NB4 (cell line): ENCODE measurements at regions not wholly inside any gene's neighbourhood (a gene's known extent, or its start where the extent isn't known, plus 50 kb on each side); places are given as distances from the start of the nearest gene placed in this dataset.

Experiments
- DNase-seq: peaks from one replicate; pipeline ENCODE4 v3.0.0; 2010; ENCODE audit warnings: low read depth
- H3K4me3 ChIP-seq: one replicate; pipeline ENCODE4 v1.5.1; 2011; ENCODE audit warnings: mild to moderate bottlenecking, low read depth, low read length, moderate library complexity
- MAX ChIP-seq: IDR thresholded peaks from 2 replicates; pipeline ENCODE4 v1.6.1; 2011; ENCODE audit warnings: low read depth, low read length
- MYC ChIP-seq: IDR thresholded peaks from 2 replicates; pipeline ENCODE4 v1.6.1; 2011; ENCODE audit warnings: low read depth, low read length
- POLR2A ChIP-seq: IDR thresholded peaks from 2 replicates; pipeline ENCODE4 v1.6.1; 2011; ENCODE audit warnings: mild to moderate bottlenecking; ENCODE audit not compliant: insufficient read length; ENCODE audit errors: extremely low read depth
- TF ChIP-seq, protein P1 (sequence below): IDR thresholded peaks from one replicate; pipeline ENCODE4 v1.5.1; 2012; ENCODE audit warnings: low read depth, low read length

- DNase-seq: no peak
- TF ChIP-seq, protein P1, sequence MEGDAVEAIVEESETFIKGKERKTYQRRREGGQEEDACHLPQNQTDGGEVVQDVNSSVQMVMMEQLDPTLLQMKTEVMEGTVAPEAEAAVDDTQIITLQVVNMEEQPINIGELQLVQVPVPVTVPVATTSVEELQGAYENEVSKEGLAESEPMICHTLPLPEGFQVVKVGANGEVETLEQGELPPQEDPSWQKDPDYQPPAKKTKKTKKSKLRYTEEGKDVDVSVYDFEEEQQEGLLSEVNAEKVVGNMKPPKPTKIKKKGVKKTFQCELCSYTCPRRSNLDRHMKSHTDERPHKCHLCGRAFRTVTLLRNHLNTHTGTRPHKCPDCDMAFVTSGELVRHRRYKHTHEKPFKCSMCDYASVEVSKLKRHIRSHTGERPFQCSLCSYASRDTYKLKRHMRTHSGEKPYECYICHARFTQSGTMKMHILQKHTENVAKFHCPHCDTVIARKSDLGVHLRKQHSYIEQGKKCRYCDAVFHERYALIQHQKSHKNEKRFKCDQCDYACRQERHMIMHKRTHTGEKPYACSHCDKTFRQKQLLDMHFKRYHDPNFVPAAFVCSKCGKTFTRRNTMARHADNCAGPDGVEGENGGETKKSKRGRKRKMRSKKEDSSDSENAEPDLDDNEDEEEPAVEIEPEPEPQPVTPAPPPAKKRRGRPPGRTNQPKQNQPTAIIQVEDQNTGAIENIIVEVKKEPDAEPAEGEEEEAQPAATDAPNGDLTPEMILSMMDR: no peak
- TF ChIP-seq POLR2A: no peak
- H3K4me3 ChIP-seq: no peak overlapping the region
Measured at GRCh38 chr10:9615189-9615588, 1402.5 kb upstream of the CELF2 start.

DNA sequence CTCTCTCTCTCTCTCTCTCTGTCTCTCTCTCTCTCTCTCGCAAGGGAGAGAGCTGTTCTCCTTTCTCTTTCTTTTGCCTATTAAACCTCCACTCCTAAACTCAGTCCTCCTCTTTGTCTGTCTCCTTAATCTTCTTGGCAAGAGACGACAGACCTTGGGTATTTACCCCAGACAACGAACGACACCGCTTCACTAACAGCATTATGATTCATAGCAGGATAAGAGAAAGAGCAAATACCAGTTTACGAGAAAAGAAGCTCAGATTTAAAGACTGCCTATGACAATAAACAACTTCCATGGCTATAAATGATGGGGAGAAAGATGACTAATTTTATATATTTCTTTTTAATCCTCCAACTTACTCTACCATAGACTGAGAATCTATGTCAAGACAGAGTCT is 1396.5 kb upstream of the CELF2 start:
- no peak overlapping the region for H3K4me3 ChIP-seq
- no peak for DNase-seq
- no peak for TF ChIP-seq POLR2A

DNA sequence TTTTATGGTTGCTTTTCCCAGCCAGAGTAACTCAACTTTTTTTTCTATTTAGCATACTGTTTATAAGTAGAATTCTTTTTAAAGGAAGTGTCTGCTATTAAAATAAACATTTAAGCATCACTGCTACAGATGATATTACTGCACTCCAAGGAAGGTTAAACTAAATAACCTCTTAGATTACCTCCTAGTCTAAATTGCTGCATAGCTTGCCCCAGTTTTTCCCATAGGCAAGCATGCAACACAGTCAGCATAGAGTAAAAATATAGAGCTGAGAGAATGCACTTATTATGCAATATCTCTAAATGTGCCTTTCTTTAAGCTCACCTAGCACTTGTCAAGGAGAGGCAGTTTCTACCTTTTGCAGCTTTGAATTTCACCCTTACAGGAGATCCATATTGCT is 1392.4 kb upstream of the CELF2 start:
- H3K4me3 ChIP-seq: no peak overlapping the region
- TF ChIP-seq, protein P1: no peak
- TF ChIP-seq MAX (no peak), POLR2A (no peak), MYC (no peak)
- no peak for DNase-seq

- DNase-seq: no peak
Measured at GRCh38 chr10:9634466-9634865, 1383.2 kb upstream of the CELF2 start.

DNA sequence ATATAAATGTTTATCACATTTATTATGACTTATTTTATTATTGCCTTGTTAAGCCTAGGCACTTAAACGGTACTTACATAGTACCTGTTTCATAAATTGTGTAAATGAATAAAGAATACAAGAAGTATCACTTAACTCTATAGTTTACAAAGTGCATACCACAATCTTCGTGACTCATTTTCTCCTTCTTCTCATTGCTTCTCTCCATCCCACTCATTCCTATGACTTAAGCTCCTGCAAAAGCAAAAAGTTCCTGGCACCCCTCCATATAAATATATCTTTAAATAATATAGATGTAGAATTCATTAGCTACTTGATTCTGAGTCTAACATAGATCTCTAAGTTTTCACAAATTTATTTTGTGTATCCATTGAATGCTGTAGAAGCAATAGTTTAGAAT is 1382.0 kb upstream of the CELF2 start:
- no peak for DNase-seq
- H3K4me3 ChIP-seq: no peak overlapping the region
- TF ChIP-seq MYC: no peak
- TF ChIP-seq MAX: no peak
- TF ChIP-seq, protein P1: no peak
- no peak for TF ChIP-seq POLR2A

More at GRCh38 chr10:9634466-9634865, 1383.2 kb upstream of the CELF2 start:
- no peak overlapping the region for H3K4me3 ChIP-seq
- no peak for TF ChIP-seq MAX
- TF ChIP-seq MYC: no peak
- TF ChIP-seq, protein P1: no peak
- TF ChIP-seq POLR2A: no peak

DNA sequence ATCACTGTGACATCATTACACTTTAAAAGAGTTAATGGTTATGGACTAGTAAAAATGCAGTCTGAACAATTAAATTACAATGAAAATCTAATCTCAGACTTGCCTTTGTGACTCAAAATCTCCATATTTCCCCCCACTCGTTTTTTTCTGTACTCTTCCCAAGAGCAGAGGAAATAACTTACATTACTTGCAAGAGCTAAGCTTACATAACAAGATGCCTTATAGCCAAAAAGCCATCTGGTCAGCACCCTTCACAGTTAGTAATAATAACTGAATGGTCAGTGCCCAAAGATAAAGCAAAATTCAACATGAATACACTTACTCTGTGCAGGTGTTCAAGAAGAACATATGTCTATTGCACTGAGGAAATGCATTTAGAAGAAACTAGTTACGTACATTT is 1381.5 kb upstream of the CELF2 start:
- H3K4me3 ChIP-seq: no peak overlapping the region
- TF ChIP-seq MYC: no peak
- TF ChIP-seq, protein P1: no peak
- TF ChIP-seq MAX: no peak
- no peak for TF ChIP-seq POLR2A
- DNase-seq: no peak
